NT2/D1 (cell line): ENCODE measurements at regions not wholly inside any gene's neighbourhood (a gene's known extent, or its start where the extent isn't known, plus 50 kb on each side); places are given as distances from the start of the nearest gene placed in this dataset.

Source experiments
- YY1 ChIP-seq: IDR thresholded peaks from 2 replicates; pipeline ENCODE4 v1.6.1; 2011; ENCODE audit not compliant: insufficient read length, insufficient read depth
- ZNF274 ChIP-seq: IDR thresholded peaks from 2 replicates; pipeline ENCODE4 v1.6.1; 2011; ENCODE audit warnings: mild to moderate bottlenecking, low read depth, low read length

GRCh38 chr17:71484546-71484945 is 636.3 kb upstream of the SOX9 start:
- no peak for TF ChIP-seq YY1
- TF ChIP-seq ZNF274: no peak
